HUES6 (cell line): ENCODE measurements at regions not wholly inside any gene's neighbourhood (a gene's known extent, or its start where the extent isn't known, plus 50 kb on each side); places are given as distances from the start of the nearest gene placed in this dataset.

Source experiments
- H3K27ac ChIP-seq: 2 replicates; pipeline ENCODE4 v1.7.0; 2013; ENCODE audit warnings: low read depth, mild to moderate bottlenecking, low read length, inconsistent platforms
- H3K27me3 ChIP-seq: 2 replicates; pipeline ENCODE4 v1.6.1; 2013; ENCODE audit warnings: low read length; ENCODE audit not compliant: control insufficient read depth, insufficient read depth
- H3K36me3 ChIP-seq: 2 replicates; pipeline ENCODE4 v1.6.1; 2013; ENCODE audit warnings: low read length; ENCODE audit not compliant: control insufficient read depth, insufficient read depth
- H3K4me1 ChIP-seq: 2 replicates; pipeline ENCODE4 v1.6.1; 2013; ENCODE audit warnings: low read length; ENCODE audit not compliant: control insufficient read depth, insufficient read depth
- H3K4me3 ChIP-seq: 2 replicates; pipeline ENCODE4 v1.5.1; 2013; ENCODE audit warnings: low read depth, low read length
- H3K9ac ChIP-seq: one replicate; pipeline ENCODE4 v1.6.1; 2013; ENCODE audit warnings: mild to moderate bottlenecking, low read length
- H3K9me3 ChIP-seq: 2 replicates; pipeline ENCODE4 v1.6.1; 2013; ENCODE audit warnings: low read depth, low read length; ENCODE audit not compliant: control insufficient read depth, insufficient read depth

GRCh38 chr7:126179916-126180315 is 1072.8 kb downstream of the GRM8 start:
- no peak overlapping the region for H3K4me3 ChIP-seq
- no peaks in the 10 kb centered on the region for H3K27me3 ChIP-seq
- H3K4me1 ChIP-seq = no peaks in the 10 kb centered on the region
- H3K36me3 ChIP-seq = no peaks in the 10 kb centered on the region
- H3K9ac ChIP-seq = no peak overlapping the region
- no peak overlapping the region for H3K27ac ChIP-seq
- H3K9me3 ChIP-seq = peaks cover 3% of the 10 kb centered on the region; the same call in 1 of the 2 replicates

GRCh38 chr7:126178865-126179264 is 1073.9 kb downstream of the GRM8 start:
- Histone ChIP-seq H3K27me3 (no peaks in the 10 kb centered on the region), H3K9me3 (peaks cover 7% of the 10 kb centered on the region), H3K9ac (no peak overlapping the region), H3K4me1 (no peaks in the 10 kb centered on the region), H3K4me3 (no peak overlapping the region), H3K36me3 (no peaks in the 10 kb centered on the region), H3K27ac (no peak overlapping the region)

- Histone ChIP-seq H3K27ac (no peak overlapping the region), H3K4me1 (no peaks in the 10 kb centered on the region), H3K9me3 (peaks cover 12% of the 10 kb centered on the region), H3K9ac (no peak overlapping the region), H3K4me3 (no peak overlapping the region), H3K27me3 (no peaks in the 10 kb centered on the region), H3K36me3 (no peaks in the 10 kb centered on the region)
Observed at GRCh38 chr7:126177782-126178181, 1075.0 kb downstream of the GRM8 start.

GRCh38 chr7:126166645-126167044 is 1086.1 kb downstream of the GRM8 start:
- peaks cover 7% of the 10 kb centered on the region for H3K9me3 ChIP-seq

GRCh38 chr7:126163647-126164046 is 1089.1 kb downstream of the GRM8 start:
- Histone ChIP-seq H3K4me3 (no peak overlapping the region), H3K9me3 (peaks cover 7% of the 10 kb centered on the region), H3K36me3 (no peaks in the 10 kb centered on the region), H3K27ac (no peak overlapping the region), H3K27me3 (no peaks in the 10 kb centered on the region), H3K9ac (no peak overlapping the region), H3K4me1 (no peaks in the 10 kb centered on the region)

More at GRCh38 chr7:126166645-126167044, 1086.1 kb downstream of the GRM8 start:
- Histone ChIP-seq H3K27ac (no peak overlapping the region), H3K9ac (no peak overlapping the region), H3K4me3 (no peak overlapping the region), H3K4me1 (no peaks in the 10 kb centered on the region), H3K36me3 (no peaks in the 10 kb centered on the region), H3K27me3 (no peaks in the 10 kb centered on the region)

GRCh38 chr7:126157391-126157790 is 1095.3 kb downstream of the GRM8 start:
- Histone ChIP-seq H3K4me1 (no peaks in the 10 kb centered on the region), H3K4me3 (no peak overlapping the region), H3K27ac (no peak overlapping the region), H3K27me3 (no peaks in the 10 kb centered on the region), H3K36me3 (no peaks in the 10 kb centered on the region), H3K9ac (no peak overlapping the region), H3K9me3 (peaks cover 6% of the 10 kb centered on the region)

- Histone ChIP-seq H3K9me3 (no peaks in the 10 kb centered on the region), H3K27me3 (no peaks in the 10 kb centered on the region), H3K27ac (no peak overlapping the region), H3K36me3 (no peaks in the 10 kb centered on the region), H3K4me1 (peaks cover 12% of the 10 kb centered on the region; the same call in 1 of the 2 replicates), H3K9ac (no peak overlapping the region), H3K4me3 (no peak overlapping the region)
Observed at GRCh38 chr7:126150278-126150958, 1102.3 kb downstream of the GRM8 start.

- H3K9ac ChIP-seq = no peak overlapping the region
- H3K4me1 ChIP-seq = no peaks in the 10 kb centered on the region
- H3K27ac ChIP-seq = no peak overlapping the region
- no peaks in the 10 kb centered on the region for H3K9me3 ChIP-seq
- no peak overlapping the region for H3K4me3 ChIP-seq
- no peaks in the 10 kb centered on the region for H3K27me3 ChIP-seq
- H3K36me3 ChIP-seq = no peaks in the 10 kb centered on the region
Observed at GRCh38 chr7:126140858-126141466, 1111.8 kb downstream of the GRM8 start.

GRCh38 chr7:126119981-126120380 is 1132.8 kb downstream of the GRM8 start:
- no peak overlapping the region for H3K27ac ChIP-seq
- no peak overlapping the region for H3K9ac ChIP-seq
- H3K4me1 ChIP-seq = no peaks in the 10 kb centered on the region
- H3K27me3 ChIP-seq = no peaks in the 10 kb centered on the region
- no peaks in the 10 kb centered on the region for H3K36me3 ChIP-seq
- H3K4me3 ChIP-seq = no peak overlapping the region
- H3K9me3 ChIP-seq = peaks cover 7% of the 10 kb centered on the region; the same call in 1 of the 2 replicates

- no peaks in the 10 kb centered on the region for H3K27me3 ChIP-seq
- H3K9ac ChIP-seq = no peak overlapping the region
- no peak overlapping the region for H3K4me3 ChIP-seq
- no peaks in the 10 kb centered on the region for H3K36me3 ChIP-seq
- no peaks in the 10 kb centered on the region for H3K4me1 ChIP-seq
- no peaks in the 10 kb centered on the region; the same call in 1 of the 2 replicates for H3K9me3 ChIP-seq
- no peak overlapping the region for H3K27ac ChIP-seq
Observed at GRCh38 chr7:126103582-126103981, 1149.2 kb downstream of the GRM8 start.

- Histone ChIP-seq H3K27ac (no peak overlapping the region), H3K9me3 (peaks cover 21% of the 10 kb centered on the region; the same call in 1 of the 2 replicates)
Observed at GRCh38 chr7:126083014-126083413, 1153.4 kb upstream of the POT1 start.

More at GRCh38 chr7:126083014-126083413, 1153.4 kb upstream of the POT1 start:
- no peaks in the 10 kb centered on the region for H3K27me3 ChIP-seq
- H3K4me3 ChIP-seq = no peak overlapping the region
- peaks cover 2% of the 10 kb centered on the region; the same call in 1 of the 2 replicates for H3K36me3 ChIP-seq
- H3K9ac ChIP-seq = no peak overlapping the region
- H3K4me1 ChIP-seq = peaks cover 3% of the 10 kb centered on the region; the same call in 1 of the 2 replicates
